Fibroblast of skin of abdomen (primary cell): ENCODE measurements at regions not wholly inside any gene's neighbourhood (a gene's known extent, or its start where the extent isn't known, plus 50 kb on each side); places are given as distances from the start of the nearest gene placed in this dataset.
"Not testable (repeated sequence)": the region's sequence is repeated elsewhere in the genome, so short reads cannot be mapped to it uniquely, and the experiment has no call there.

Source experiments
- DNase-seq: peaks from one replicate; pipeline ENCODE4 v3.0.0-alpha.2; 2013

DNA sequence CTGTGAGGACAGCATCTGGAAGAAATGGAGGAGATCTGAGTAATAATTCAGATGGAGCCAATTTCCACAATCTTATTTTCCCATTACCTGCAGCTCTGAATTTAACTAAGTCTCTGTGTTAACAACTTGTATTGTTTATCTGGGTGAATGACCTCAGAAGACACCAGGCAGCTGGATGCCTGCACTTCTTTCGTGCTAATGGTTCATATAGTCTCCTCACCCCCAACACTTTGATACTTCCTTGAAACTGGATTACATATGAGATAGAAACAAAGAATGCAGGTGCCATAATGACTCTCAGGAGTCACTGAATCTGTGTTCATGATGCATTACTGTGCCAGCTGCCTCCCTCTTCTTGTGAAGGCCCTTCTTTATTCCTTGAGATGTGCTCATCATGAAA, 125.6 kb upstream of the VPREB1 start:
- DNase-seq: no peak

GRCh38 chr22:22117864-22118544, 126.6 kb upstream of the VPREB1 start:
- not testable (repeated sequence) for DNase-seq

DNA sequence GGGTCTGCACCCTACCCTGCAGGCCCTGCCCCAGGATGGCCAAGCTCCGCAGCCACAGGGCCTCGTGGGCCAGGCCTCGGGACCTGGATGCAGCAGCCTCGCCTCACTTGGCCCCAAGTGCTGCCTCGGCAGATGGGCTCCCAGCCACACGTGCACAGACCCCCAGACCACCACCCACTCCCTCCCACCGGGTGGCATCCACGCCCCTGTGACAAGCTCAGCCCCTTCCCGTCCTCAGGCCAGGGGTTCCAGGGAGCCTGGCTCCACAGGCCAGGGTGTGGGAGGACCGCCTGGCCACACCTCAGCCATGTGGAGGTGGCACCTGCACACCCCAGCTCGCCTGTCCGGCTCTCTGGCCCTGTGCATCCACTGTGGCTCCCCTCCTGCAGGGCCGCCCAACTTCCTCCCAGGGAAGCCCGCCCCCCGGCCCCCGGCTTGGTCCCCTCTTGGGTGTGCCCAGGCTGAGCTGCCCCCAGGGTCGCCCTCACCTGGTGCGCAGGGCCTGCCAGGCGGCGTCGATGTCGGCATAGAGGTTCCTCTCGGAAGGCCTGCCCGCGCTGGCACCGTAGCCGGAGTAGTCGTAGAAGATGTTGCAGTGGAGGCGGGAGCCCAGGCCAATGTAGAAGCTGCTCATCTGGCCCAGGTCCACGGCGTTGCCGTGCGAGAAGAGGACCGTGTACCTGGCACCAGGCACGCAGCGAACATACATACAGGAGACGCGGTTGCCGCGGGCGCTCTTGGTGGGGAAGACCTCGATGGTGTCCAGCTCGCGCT, 127.4 kb upstream of the VPREB1 start:
- not testable (repeated sequence) for DNase-seq

DNA sequence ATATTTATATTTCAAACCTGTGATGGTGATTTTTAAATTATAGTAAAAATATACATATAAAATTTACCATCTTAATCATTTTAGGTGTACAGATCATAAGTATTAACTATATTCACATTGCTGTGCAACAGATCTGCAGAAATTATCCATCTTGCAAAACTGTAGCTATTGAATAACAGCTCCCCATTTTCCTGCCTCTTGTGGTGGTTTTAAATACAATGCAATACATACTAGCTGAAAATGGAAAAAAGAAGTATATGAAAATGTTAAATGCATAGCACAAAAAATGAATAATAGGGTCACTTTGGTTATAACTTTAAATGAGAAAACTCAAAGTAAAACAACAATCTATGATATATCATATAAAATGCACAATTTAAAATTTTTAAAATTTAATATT, 130.9 kb upstream of the VPREB1 start:
- no peak for DNase-seq

GRCh38 chr22:22112533-22113294, 130.1 kb upstream of the TOP3B start:
- DNase-seq: no peak

- DNase-seq: no peak
These were observed 129.4 kb upstream of the TOP3B start for GRCh38 chr22:22111983-22112382.

GRCh38 chr22:22111267-22111751, 128.7 kb upstream of the TOP3B start:
- peak; percentile 72 for DNase-seq

DNA sequence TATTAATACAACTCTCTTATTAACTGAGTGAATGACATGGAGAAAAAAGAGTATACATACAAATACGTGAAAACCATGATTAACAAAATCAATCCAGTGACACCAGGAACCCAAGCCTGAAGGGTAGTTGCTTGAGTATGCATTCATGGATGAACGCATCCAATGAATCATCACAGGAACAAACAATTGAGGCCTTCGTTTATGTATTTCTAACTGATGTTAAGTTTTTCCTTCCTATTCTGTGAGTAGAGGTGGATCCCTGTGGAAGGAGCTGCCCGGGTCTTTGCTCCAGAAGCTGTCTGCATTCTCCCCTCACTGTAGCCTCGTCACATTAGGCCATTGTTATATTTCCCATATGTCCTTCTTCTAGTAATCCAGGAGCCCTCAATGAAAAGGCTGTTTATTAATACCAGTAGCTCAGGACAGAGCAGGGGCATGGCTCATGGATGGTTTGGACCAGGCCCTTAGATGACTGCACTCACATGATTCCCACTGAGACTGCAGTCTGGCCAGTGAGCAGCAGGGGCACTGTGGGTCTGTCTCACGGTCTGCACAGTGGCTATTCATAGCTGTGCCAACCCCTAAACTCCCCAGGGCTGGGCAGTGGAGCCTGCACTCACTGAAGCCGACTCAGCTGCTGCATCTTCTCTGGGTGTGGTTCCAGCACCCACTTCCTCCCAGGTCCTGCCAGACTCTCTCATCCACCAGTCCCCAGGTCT, 128.1 kb upstream of the TOP3B start:
- peak; percentile 47 for DNase-seq

GRCh38 chr22:22109693-22110466, 127.3 kb upstream of the TOP3B start:
- no peak for DNase-seq

DNA sequence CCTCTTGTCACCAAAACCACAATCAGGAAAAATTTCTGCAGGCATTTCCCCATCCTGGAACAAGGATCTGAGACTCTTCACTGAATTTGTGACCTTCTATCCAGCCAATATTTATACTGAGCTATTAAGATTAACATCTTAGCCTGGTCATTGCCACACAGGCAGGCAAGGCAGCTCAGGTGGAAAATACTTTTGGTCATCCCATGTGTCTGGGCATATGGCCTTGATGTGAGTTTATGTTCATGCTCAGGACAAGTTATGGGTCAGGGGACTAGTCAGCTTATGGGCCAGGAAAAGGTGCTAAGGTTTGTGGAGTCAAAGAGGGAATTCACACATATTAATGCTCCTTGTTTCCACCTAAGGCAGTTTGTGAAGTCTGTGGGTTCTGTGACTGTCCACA, 124.3 kb upstream of the TOP3B start:
- DNase-seq: no peak

- no peak for DNase-seq
These were observed 122.8 kb upstream of the TOP3B start for GRCh38 chr22:22105364-22105763.

DNA sequence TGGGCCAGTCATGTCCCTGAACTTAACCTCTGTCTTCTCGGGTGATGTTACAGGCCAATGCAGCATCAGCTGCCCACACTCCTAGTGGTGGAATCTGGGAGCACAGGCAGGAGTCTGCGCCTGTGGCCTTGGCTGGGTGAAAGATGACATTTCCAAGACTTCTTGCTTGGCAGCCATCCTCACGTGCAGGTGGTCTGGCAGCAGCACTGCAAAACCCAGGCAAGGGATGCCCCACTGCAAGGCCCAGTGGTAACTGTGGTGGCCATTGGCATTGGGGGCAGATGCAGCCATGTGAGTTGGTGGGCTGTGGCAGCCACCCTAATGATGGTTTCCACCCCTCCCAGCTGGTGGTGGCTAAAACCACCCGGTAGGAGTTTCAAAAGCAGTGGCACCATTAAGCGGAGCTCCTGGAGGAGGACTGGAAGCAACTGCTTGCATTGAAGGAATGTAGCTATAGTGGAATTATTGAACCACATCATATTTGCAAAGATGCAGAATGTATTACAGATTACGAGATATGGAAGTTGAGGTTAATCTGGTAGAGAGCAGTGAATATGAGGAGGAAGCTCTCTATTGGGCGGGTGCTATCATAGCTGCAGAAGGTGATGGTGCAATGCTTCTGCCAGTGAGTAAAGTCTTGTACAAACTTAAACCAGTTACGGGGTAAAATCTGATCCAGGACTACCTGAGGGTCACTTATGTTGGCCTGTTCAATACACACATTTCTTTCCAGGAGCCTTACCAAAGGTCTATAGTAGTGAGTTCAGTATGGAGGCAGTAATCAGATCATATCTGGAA, 120.7 kb upstream of the TOP3B start:
- no peak for DNase-seq

GRCh38 chr22:22099833-22100812, 117.5 kb upstream of the TOP3B start:
- DNase-seq: no peak

DNA sequence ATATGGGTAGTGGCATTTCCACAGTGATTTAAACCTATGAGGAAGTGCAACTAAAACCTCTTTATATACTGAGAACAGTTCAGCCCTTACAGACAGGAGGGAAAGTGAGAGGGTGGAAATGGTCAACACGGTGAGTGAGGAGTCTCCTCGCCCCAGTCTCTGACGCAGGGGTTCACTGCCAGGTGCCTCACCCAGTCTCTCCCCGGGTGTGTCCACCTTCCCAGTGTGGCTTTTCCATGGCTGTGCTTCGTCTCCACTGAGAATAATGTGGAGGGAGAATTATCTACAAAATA, 116.6 kb upstream of the TOP3B start:
- no peak for DNase-seq

DNA sequence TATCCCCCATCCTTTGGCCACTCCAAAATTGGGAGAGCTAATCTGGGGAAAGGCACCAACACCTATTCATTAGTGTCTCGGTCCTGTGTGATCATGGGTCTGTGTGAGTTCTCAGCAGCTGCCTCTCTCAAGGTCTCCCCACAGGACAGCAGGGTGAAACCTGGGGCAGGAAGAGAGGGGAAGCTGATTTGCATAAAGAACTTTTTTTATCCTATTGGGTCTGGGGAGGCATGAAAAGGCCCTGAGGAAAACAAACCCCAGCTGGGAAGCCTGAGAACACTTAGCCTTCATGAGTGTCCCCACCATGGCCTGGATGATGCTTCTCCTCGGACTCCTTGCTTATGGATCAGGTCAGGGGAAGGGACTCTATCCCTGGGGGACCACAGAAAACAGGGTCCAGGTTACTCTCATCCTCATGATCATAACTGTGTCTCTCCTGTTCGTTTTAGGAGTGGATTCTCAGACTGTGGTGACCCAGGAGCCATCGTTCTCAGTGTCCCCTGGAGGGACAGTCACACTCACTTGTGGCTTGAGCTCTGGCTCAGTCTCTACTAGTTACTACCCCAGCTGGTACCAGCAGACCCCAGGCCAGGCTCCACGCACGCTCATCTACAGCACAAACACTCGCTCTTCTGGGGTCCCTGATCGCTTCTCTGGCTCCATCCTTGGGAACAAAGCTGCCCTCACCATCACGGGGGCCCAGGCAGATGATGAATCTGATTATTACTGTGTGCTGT, 116.0 kb upstream of the TOP3B start:
- DNase-seq: no peak

DNA sequence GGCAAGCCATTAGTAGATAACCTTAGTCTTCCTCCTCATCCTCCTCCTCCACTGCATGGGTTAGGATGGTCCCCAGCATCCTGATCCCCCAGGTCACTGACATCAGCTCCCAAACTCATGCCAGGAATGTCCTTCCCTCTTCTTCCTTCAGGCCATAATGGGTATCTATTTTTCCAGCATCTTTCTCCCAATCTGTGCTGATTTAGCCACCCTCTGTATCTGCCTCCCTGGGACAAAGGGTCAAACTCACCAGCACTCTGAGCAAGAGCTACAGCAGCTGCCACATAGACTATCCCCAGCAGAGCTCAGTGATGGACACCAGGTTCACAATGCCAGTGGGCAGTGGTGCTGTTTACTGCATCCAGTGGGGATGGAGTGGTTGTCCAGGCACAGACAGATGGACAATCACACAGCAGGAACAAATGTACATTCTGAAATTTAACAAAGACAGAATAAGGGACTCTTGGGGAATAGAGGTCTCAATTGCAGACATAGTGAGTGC, 115.2 kb upstream of the TOP3B start:
- no peak for DNase-seq

GRCh38 chr22:22094921-22095320, 112.3 kb upstream of the TOP3B start:
- no peak for DNase-seq

DNA sequence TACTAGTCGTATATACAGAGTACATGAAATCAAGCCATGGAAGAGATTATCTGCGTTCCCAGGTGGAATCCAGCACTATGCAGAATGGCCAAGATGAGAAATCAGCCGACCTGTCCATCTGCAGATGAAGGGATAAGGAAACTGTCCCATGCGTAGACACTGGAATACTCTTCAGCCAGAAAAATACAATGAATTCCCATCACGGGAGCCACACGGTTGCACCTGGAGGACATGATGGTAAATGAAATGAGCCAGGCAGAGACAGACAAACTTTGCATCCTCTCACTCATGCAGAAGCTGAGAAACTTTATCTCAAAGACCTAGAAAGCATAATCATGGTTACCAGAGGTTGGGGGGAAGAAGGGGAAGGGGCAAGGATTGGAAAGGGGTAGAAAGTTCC, 111.9 kb upstream of the TOP3B start:
- DNase-seq: no peak

- no peak for DNase-seq
These were observed 111.2 kb upstream of the TOP3B start for GRCh38 chr22:22093743-22094142.
